Parathyroid adenoma (tissue), 2 donors: ENCODE measurements at regions not wholly inside any gene's neighbourhood (a gene's known extent, or its start where the extent isn't known, plus 50 kb on each side); places are given as distances from the start of the nearest gene placed in this dataset.

Experiments used
- H2AFZ ChIP-seq: fragments of 300-600 bp; sonication (generic); one replicate; pipeline ENCODE4 v1.7.0; 2017; ENCODE audit warnings: antibody characterized with exemption, mild to moderate bottlenecking
- H3K27ac ChIP-seq: fragments of 300-600 bp; sonication (generic); one replicate; pipeline ENCODE4 v1.7.0; 2017
- H3K27me3 ChIP-seq: fragments of 300-600 bp; sonication (generic); one replicate; pipeline ENCODE4 v1.7.0; 2017; ENCODE audit warnings: low read length; ENCODE audit not compliant: control insufficient read depth, insufficient read depth
- H3K36me3 ChIP-seq: fragments of 300-600 bp; sonication (generic); one replicate; pipeline ENCODE4 v1.7.0; 2017; ENCODE audit warnings: low read length; ENCODE audit not compliant: control insufficient read depth, insufficient read depth
- H3K4me1 ChIP-seq: fragments of 300-600 bp; sonication (generic); one replicate; pipeline ENCODE4 v1.7.0; 2017; ENCODE audit warnings: control low read depth
- H3K4me2 ChIP-seq: fragments of 300-600 bp; sonication (generic); one replicate; pipeline ENCODE4 v1.7.0; 2017; ENCODE audit warnings: low read length
- H3K4me3 ChIP-seq: fragments of 300-600 bp; sonication (generic); one replicate; pipeline ENCODE4 v1.7.0; 2017; ENCODE audit warnings: low read depth, low read length
- H3K79me2 ChIP-seq: fragments of 300-600 bp; sonication (generic); one replicate; pipeline ENCODE4 v1.7.0; 2017; ENCODE audit warnings: control low read depth
- H3K9ac ChIP-seq: fragments of 300-600 bp; sonication (generic); one replicate; pipeline ENCODE4 v1.7.0; 2017; ENCODE audit warnings: mild to moderate bottlenecking
- H3K9me3 ChIP-seq: fragments of 300-600 bp; sonication (generic); one replicate; pipeline ENCODE4 v1.7.0; 2017; ENCODE audit warnings: low read length; ENCODE audit not compliant: control insufficient read depth
- TF ChIP-seq, protein P1 (sequence below): fragments of 300-600 bp; sonication (generic); IDR thresholded peaks from one replicate; pipeline ENCODE4 v1.7.0; 2017; ENCODE audit warnings: antibody characterized with exemption, mild to moderate bottlenecking
- donor health status: primary hyperparathyroidism.

- no peaks in the 10 kb centered on the region for H3K27me3 ChIP-seq
- no peak overlapping the region for H2AFZ ChIP-seq
- no peaks in the 10 kb centered on the region for H3K9me3 ChIP-seq
- H3K4me1 ChIP-seq: no peaks in the 10 kb centered on the region
- no peak overlapping the region for H3K27ac ChIP-seq
- H3K4me3 ChIP-seq: no peak overlapping the region
- H3K36me3 ChIP-seq: no peaks in the 10 kb centered on the region
- no peak overlapping the region for H3K4me2 ChIP-seq
- TF ChIP-seq, protein P1, sequence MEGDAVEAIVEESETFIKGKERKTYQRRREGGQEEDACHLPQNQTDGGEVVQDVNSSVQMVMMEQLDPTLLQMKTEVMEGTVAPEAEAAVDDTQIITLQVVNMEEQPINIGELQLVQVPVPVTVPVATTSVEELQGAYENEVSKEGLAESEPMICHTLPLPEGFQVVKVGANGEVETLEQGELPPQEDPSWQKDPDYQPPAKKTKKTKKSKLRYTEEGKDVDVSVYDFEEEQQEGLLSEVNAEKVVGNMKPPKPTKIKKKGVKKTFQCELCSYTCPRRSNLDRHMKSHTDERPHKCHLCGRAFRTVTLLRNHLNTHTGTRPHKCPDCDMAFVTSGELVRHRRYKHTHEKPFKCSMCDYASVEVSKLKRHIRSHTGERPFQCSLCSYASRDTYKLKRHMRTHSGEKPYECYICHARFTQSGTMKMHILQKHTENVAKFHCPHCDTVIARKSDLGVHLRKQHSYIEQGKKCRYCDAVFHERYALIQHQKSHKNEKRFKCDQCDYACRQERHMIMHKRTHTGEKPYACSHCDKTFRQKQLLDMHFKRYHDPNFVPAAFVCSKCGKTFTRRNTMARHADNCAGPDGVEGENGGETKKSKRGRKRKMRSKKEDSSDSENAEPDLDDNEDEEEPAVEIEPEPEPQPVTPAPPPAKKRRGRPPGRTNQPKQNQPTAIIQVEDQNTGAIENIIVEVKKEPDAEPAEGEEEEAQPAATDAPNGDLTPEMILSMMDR: no peak
- H3K9ac ChIP-seq: no peak overlapping the region
- H3K79me2 ChIP-seq: no peaks in the 10 kb centered on the region
Observed at GRCh38 chr11:81870066-81870412, 863.6 kb downstream of the FAM181B start.

DNA sequence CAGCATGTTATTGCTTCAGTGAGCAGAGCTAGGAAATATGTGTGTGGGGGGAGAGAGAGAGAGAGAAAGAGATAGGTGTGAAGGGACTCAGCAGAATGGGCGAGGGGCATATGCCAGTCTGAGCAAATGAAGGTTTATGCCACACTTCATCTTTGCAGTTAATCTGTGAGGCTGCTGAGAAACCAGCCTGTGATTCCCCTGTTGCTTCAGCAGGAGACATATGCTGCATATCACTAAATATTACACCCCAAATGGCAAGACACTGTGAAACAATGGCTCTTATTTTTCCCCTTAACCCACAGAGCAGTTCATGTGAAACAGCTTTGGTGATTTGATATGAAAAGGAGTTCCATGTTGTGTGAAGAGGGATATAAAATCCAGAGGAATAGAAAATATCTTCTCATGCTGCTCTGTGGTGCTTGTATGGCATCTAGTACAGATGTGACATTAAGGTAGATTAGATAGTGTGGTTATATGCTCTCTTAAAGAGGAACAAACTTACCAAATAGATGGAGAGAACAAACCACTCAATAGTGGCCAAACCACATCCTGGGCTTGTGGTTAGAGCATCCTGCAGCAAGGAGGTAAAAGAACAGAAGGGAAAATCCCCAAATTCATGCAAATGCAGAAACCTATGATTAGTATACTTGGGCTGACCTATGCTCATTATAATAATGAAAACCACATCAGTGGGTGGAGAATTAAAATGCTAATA, 864.2 kb downstream of the FAM181B start:
- H3K79me2 ChIP-seq: no peaks in the 10 kb centered on the region
- H3K4me2 ChIP-seq: no peak overlapping the region
- H3K9ac ChIP-seq: no peak overlapping the region
- H3K27ac ChIP-seq: no peak overlapping the region
- H2AFZ ChIP-seq: no peak overlapping the region
- H3K27me3 ChIP-seq: no peaks in the 10 kb centered on the region
- TF ChIP-seq, protein P1: no peak
- no peaks in the 10 kb centered on the region for H3K9me3 ChIP-seq
- H3K4me1 ChIP-seq: no peaks in the 10 kb centered on the region
- no peak overlapping the region for H3K4me3 ChIP-seq
- H3K36me3 ChIP-seq: no peaks in the 10 kb centered on the region

DNA sequence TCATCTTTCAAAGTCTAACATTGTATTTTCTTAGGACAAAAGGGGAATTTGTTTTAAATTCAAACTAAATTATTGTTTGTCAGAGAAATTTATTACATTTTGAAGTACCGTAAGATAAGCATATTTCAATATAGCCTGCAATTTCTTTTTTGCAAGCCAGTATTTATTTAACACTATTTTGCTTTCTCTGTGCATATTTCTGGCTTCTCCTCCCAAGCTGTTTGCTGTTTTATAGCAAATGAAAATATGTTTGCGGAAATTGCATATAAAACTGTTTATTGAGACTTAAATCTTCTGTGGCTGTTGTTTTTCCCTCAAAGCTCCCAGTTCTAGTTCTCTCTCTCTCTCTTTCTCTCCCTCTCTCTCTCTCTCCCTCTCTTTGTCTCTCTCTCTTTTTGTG, 866.8 kb downstream of the FAM181B start:
- no peaks in the 10 kb centered on the region for H3K4me1 ChIP-seq

DNA sequence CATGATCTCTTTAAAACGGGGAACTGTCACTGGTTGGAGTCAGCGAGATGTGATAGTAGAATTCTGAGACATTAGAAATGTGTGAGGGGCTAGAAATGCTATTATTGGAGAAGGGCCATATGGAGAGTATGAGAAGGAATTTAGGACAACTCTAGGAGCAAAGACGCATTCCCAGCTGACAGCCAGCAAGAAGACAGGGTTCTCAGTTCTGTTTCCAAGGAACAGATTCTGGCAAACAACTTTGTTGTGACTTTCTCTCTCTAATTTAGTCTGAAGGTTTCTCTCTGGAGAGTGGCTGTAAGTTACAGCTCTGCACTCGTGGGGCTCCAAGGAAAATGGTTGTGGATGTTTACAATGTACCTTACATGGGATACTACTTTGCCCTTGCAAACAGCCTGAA, 876.3 kb downstream of the FAM181B start:
- no peaks in the 10 kb centered on the region for H3K36me3 ChIP-seq
- H3K79me2 ChIP-seq: no peaks in the 10 kb centered on the region
- H3K4me2 ChIP-seq: no peak overlapping the region
- no peaks in the 10 kb centered on the region for H3K9me3 ChIP-seq
- H3K9ac ChIP-seq: no peak overlapping the region
- no peak overlapping the region for H3K4me3 ChIP-seq
- TF ChIP-seq, protein P1: no peak
- no peaks in the 10 kb centered on the region for H3K27me3 ChIP-seq
- H3K27ac ChIP-seq: no peak overlapping the region
- H2AFZ ChIP-seq: no peak overlapping the region
- H3K4me1 ChIP-seq: no peaks in the 10 kb centered on the region

More for the DNA sequence above, 866.8 kb downstream of the FAM181B start:
- TF ChIP-seq, protein P1: no peak
- no peak overlapping the region for H3K4me2 ChIP-seq
- no peaks in the 10 kb centered on the region for H3K79me2 ChIP-seq
- no peaks in the 10 kb centered on the region for H3K36me3 ChIP-seq
- no peak overlapping the region for H3K9ac ChIP-seq
- H3K9me3 ChIP-seq: no peaks in the 10 kb centered on the region
- H3K27me3 ChIP-seq: no peaks in the 10 kb centered on the region
- H3K27ac ChIP-seq: no peak overlapping the region
- no peak overlapping the region for H2AFZ ChIP-seq
- H3K4me3 ChIP-seq: no peak overlapping the region

DNA sequence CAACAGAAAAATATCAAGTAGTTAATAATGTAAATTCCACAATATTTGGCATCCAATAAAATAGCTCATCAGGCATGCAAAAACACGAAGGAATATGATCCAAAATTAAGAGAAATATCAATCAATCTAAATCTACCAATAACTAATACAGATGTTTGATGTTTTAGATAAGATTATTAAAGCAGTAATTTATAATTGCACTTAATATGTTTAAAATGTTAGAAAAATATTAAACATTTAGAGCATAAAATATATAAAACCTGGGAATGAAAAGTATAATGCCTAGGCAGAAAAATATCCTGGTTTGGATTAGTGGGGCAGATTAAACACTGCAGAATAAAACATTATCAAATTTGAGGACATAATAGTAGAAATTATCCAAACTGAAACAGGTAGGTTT, 879.9 kb downstream of the FAM181B start:
- Histone ChIP-seq H3K9ac (no peak overlapping the region), H3K79me2 (no peaks in the 10 kb centered on the region), H3K27ac (no peak overlapping the region), H3K27me3 (no peaks in the 10 kb centered on the region), H3K4me1 (no peaks in the 10 kb centered on the region), H3K4me2 (no peak overlapping the region), H3K4me3 (no peak overlapping the region), H3K36me3 (no peaks in the 10 kb centered on the region), H2AFZ (no peak overlapping the region), H3K9me3 (no peaks in the 10 kb centered on the region)
- TF ChIP-seq, protein P1: no peak
